Sigmoid colon (tissue), 6 donors: ENCODE measurements at regions not wholly inside any gene's neighbourhood (a gene's known extent, or its start where the extent isn't known, plus 50 kb on each side); places are given as distances from the start of the nearest gene placed in this dataset.

Experiments used
- DNase-seq: peaks from one replicate; pipeline ENCODE4 v3.0.0-alpha.2; 2019
- H3K27ac ChIP-seq, 4 donors: fragments of 200-600 bp; sonication (generic); one replicate each; pipeline ENCODE4 v1.5.1; 2016 to 2019; ENCODE audit warnings: mild to moderate bottlenecking in 1 of 4
- H3K27me3 ChIP-seq, 3 donors: fragments of 200-600 bp; sonication (generic); one replicate each; pipeline ENCODE4 v1.5.1; 2019; ENCODE audit warnings: mild to moderate bottlenecking in 1 of 3
- H3K36me3 ChIP-seq, 4 donors: fragments of 200-600 bp; sonication (generic); one replicate each; pipeline ENCODE4 v1.5.1; 2016 to 2019
- H3K4me1 ChIP-seq, 4 donors: fragments of 200-600 bp; sonication (generic); one replicate each; pipeline ENCODE4 v1.5.1; 2017 to 2019
- H3K4me3 ChIP-seq, 4 donors: fragments of 200-600 bp; sonication (generic); one replicate each; pipeline ENCODE4 v1.5.1; 2017 to 2019; ENCODE audit warnings: mild to moderate bottlenecking in 2 of 4, moderate library complexity in 1 of 4
- H3K9me3 ChIP-seq, 4 donors: fragments of 200-600 bp in 3 of 4; sonication (generic) in 3 of 4; one replicate each; pipeline versions ENCODE4 v1.5.1 to v1.6.1; 2013 to 2019
- EP300 ChIP-seq, 4 donors: sonication (generic); formaldehyde crosslinking; IDR thresholded peaks; one replicate each; pipeline ENCODE4 v1.6.1; 2017; ENCODE audit warnings: antibody characterized with exemption in 4 of 4
- POLR2A ChIP-seq, 2 donors: fragments of 450-650 bp; IDR thresholded peaks; one replicate each; pipeline ENCODE4 v1.6.1; 2016; ENCODE audit warnings: antibody characterized with exemption in 2 of 2, mild to moderate bottlenecking in 2 of 2, moderate library complexity in 2 of 2
- POLR2AphosphoS5 ChIP-seq, 4 donors: sonication (generic); formaldehyde crosslinking; IDR thresholded peaks; one replicate each; pipeline ENCODE4 v1.6.1; 2017; ENCODE audit warnings: antibody characterized with exemption in 4 of 4
- WGBS, 2 donors: extraction: QIAGEN DNeasy Blood & Tissue Kit; methylation state at CpG; one replicate each; pipeline ENCODE4 v1.1.7; 2013; 5-methylcytosine and 5-hydroxymethylcytosine counted together
- intact Hi-C: fragments of 100-400 bp; cut with DNase I; formaldehyde crosslinking; loops from one replicate; pipeline ENCODE4 v1.15.1; 2023
- TF ChIP-seq, protein P1 (sequence below), 4 experiments: fragments of 450-650 bp in 3 of 4; fragments of 200-600 bp in 1 of 4; IDR thresholded peaks; one replicate each; pipeline ENCODE4 v1.5.1; 2016 to 2019; ENCODE audit warnings: antibody characterized with exemption in 4 of 4, mild to moderate bottlenecking in 3 of 4, moderate library complexity in 2 of 4
- donor health status: healthy with polysubstance abuse.
- donor health status: healthy.

DNA sequence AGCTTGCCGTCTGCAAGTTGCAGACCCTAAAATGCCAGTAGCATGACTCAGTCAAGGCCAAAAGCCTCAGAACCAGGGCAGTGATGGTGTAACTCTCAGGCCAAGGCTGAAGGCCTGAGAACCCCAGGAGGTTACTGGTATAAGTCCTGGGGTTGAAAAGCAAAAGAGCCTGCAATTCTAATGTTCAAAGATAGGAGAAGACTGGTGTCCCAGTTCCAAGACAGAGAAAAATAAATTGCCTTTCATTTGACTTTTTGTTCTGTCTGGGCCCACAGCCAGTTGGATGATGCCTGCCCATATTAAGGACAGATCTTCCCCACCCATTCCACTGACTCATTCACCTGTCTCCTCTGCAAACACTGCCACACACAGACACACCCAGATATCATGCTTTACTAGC lies 673.2 kb downstream of the CDH18 start:
- TF ChIP-seq, protein P1, sequence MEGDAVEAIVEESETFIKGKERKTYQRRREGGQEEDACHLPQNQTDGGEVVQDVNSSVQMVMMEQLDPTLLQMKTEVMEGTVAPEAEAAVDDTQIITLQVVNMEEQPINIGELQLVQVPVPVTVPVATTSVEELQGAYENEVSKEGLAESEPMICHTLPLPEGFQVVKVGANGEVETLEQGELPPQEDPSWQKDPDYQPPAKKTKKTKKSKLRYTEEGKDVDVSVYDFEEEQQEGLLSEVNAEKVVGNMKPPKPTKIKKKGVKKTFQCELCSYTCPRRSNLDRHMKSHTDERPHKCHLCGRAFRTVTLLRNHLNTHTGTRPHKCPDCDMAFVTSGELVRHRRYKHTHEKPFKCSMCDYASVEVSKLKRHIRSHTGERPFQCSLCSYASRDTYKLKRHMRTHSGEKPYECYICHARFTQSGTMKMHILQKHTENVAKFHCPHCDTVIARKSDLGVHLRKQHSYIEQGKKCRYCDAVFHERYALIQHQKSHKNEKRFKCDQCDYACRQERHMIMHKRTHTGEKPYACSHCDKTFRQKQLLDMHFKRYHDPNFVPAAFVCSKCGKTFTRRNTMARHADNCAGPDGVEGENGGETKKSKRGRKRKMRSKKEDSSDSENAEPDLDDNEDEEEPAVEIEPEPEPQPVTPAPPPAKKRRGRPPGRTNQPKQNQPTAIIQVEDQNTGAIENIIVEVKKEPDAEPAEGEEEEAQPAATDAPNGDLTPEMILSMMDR (IDR thresholded peaks at IDR 0.05), result no peak
- TF ChIP-seq EP300 (IDR thresholded peaks at IDR 0.05) (no peak), POLR2A (IDR thresholded peaks at IDR 0.05) (no peak), POLR2AphosphoS5 (IDR thresholded peaks at IDR 0.05) (no peak)

GRCh38 chr5:19319252-19319651 lies 668.7 kb downstream of the CDH18 start:
- TF ChIP-seq, protein P1 (IDR thresholded peaks at IDR 0.05), result no peak
- TF ChIP-seq POLR2AphosphoS5 (IDR thresholded peaks at IDR 0.05) (no peak), POLR2A (IDR thresholded peaks at IDR 0.05) (no peak), EP300 (IDR thresholded peaks at IDR 0.05) (no peak)
- no peaks in the 10 kb centered on the region for H3K4me1 ChIP-seq
- intact Hi-C loops, result no loop called here
- WGBS, 2 donors, result 93 to 96% methylated on average over 1 of the region's 1 CpG
- no peaks in the 10 kb centered on the region for H3K36me3 ChIP-seq
- no peak for DNase-seq
- H3K9me3 ChIP-seq, result no peaks in the 10 kb centered on the region
- H3K4me3 ChIP-seq, result no peak overlapping the region
- no peaks in the 10 kb centered on the region for H3K27me3 ChIP-seq
- no peak overlapping the region for H3K27ac ChIP-seq

More for the DNA sequence above, 673.2 kb downstream of the CDH18 start:
- no peak for DNase-seq
- no peaks in the 10 kb centered on the region for H3K27me3 ChIP-seq
- WGBS, 2 donors, result 62 to 73% methylated on average over 1 of the region's 1 CpG
- no peaks in the 10 kb centered on the region for H3K36me3 ChIP-seq
- no peaks in the 10 kb centered on the region for H3K9me3 ChIP-seq
- no peak overlapping the region for H3K27ac ChIP-seq
- no peaks in the 10 kb centered on the region for H3K4me1 ChIP-seq
- intact Hi-C loops, result no loop called here
- no peak overlapping the region for H3K4me3 ChIP-seq

GRCh38 chr5:19322716-19323485 lies 665.1 kb downstream of the CDH18 start:
- Histone ChIP-seq H3K27me3 (no peaks in the 10 kb centered on the region), H3K27ac (no peak overlapping the region), H3K4me3 (no peak overlapping the region), H3K4me1 (no peaks in the 10 kb centered on the region), H3K9me3 (no peaks in the 10 kb centered on the region), H3K36me3 (no peaks in the 10 kb centered on the region)
- WGBS, 2 donors, result 60 to 74% methylated on average over 4 of the region's 4 CpGs
- DNase-seq, result no peak
- intact Hi-C loops, result no loop called here
- TF ChIP-seq EP300 (IDR thresholded peaks at IDR 0.05), result no peak
- TF ChIP-seq POLR2AphosphoS5 (IDR thresholded peaks at IDR 0.05), result no peak
- no peak for TF ChIP-seq POLR2A (IDR thresholded peaks at IDR 0.05)
- TF ChIP-seq, protein P1 (IDR thresholded peaks at IDR 0.05), result no peak

DNA sequence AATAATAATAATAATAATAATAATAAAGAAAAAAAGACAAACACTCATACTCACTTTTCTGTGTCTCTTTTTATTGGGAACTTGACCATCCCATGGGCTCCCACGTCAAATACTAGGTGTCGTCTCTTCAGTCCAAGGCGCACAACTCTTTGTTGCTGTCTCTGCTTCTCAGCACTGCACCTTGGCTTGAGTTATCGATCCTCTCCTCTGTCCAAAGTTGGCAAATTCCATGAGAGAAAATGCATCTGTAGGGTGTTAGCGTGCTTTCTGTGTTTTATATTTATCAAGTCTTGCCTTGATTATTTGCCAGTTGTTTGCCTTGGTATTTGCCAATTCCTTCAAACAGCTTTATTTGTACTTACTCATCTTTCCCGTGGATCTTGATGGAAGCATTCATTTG lies 653.7 kb downstream of the CDH18 start:
- intact Hi-C loops, result no loop called here
- Histone ChIP-seq H3K27ac (no peak overlapping the region), H3K27me3 (no peaks in the 10 kb centered on the region), H3K36me3 (no peaks in the 10 kb centered on the region), H3K4me1 (no peaks in the 10 kb centered on the region), H3K4me3 (no peak overlapping the region), H3K9me3 (peaks cover 0 to 7% (median 2%) of the 10 kb centered on the region in 4 donors)
- 70 to 71% methylated on average over 6 of the region's 6 CpGs for WGBS, 2 donors
- TF ChIP-seq POLR2AphosphoS5 (IDR thresholded peaks at IDR 0.05), result no peak
- DNase-seq, result no peak

DNA sequence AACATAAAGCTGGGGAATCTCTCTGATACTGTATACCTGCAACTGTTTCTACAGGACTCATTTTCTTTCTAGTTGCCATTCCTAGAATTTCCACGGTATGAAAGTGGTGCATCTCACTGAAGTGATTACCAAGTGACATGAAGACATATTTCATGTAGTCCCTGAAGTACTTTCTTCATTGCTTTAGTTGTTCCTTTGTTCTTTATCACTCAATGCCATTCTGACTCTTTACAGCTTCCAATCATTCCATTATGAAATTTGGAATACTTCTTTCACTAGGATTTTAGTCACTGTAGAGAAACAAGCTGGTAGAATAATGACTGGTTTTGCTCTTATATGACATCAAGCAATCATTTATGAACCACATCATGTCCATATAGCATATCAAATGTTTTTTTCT lies 645.1 kb downstream of the CDH18 start:
- Histone ChIP-seq H3K27ac (no peak overlapping the region), H3K36me3 (no peaks in the 10 kb centered on the region), H3K4me3 (no peak overlapping the region), H3K4me1 (no peaks in the 10 kb centered on the region), H3K9me3 (peaks cover 0 to 2% (median 0%) of the 10 kb centered on the region in 4 donors), H3K27me3 (no peaks in the 10 kb centered on the region)
- TF ChIP-seq POLR2AphosphoS5 (IDR thresholded peaks at IDR 0.05), result no peak
- no peak for TF ChIP-seq EP300 (IDR thresholded peaks at IDR 0.05)
- DNase-seq, result no peak
- 79 to 82% methylated on average over 1 of the region's 1 CpG for WGBS, 2 donors
- intact Hi-C loops, result no loop called here

GRCh38 chr5:19352120-19352519 lies 635.9 kb downstream of the CDH18 start:
- no peak overlapping the region for H3K27ac ChIP-seq
- H3K27me3 ChIP-seq, result no peaks in the 10 kb centered on the region
- TF ChIP-seq, protein P1 (IDR thresholded peaks at IDR 0.05), result no peak
- TF ChIP-seq POLR2AphosphoS5 (IDR thresholded peaks at IDR 0.05) (no peak), POLR2A (IDR thresholded peaks at IDR 0.05) (no peak), EP300 (IDR thresholded peaks at IDR 0.05) (no peak)
- DNase-seq, result no peak
- H3K9me3 ChIP-seq, result no peaks in the 10 kb centered on the region
- no peaks in the 10 kb centered on the region for H3K4me1 ChIP-seq
- intact Hi-C loops, result no loop called here
- H3K4me3 ChIP-seq, result no peak overlapping the region
- no peaks in the 10 kb centered on the region for H3K36me3 ChIP-seq
- 87 to 90% methylated on average over 7 of the region's 7 CpGs for WGBS, 2 donors
